IMR-90 (cell line): ENCODE measurements at regions not wholly inside any gene's neighbourhood (a gene's known extent, or its start where the extent isn't known, plus 50 kb on each side); places are given as distances from the start of the nearest gene placed in this dataset.

Experiments used
- ATAC-seq: fragments of 200-7000 bp; cut with Tn5 transposase; 2 replicates; pipeline ENCODE4 v1.9.1; 2020; ENCODE audit warnings: low read depth, mild to moderate bottlenecking, moderate library complexity
- BruUV-seq: library from RNA; stranded (reverse); fragments of 400-500 nt; replicated peaks from 2 replicates; lab custom pipeline; 2021; lab: Mats Ljungman, UMichigan
- CTCF ChIA-PET: fragments of 300-600 bp; formaldehyde crosslinking; extraction: SDS; loops from one replicate; lab custom pipeline; 2021; ENCODE audit warnings: antibody characterized with exemption; lab: Yijun Ruan, JAX
- POLR2A ChIA-PET: fragments of 300-600 bp; sonication (Branson Sonifier 250); formaldehyde crosslinking; loops from one replicate; lab custom pipeline; 2022; ENCODE audit warnings: antibody characterized with exemption; ENCODE audit not compliant: unreplicated experiment; lab: Charles Lee
- DNase-seq: peaks from one replicate; pipeline ENCODE4 v3.0.0; 2013
- H2AFZ ChIP-seq: replicated peaks from 2 replicates; pipeline ENCODE3; 2013; ENCODE audit warnings: low read length, mild to moderate bottlenecking; ENCODE audit not compliant: poor library complexity
- H2AK5ac ChIP-seq: 2 replicates; pipeline ENCODE4 v1.6.1; 2013; ENCODE audit warnings: low read depth, low read length, inconsistent platforms
- H2AK9ac ChIP-seq: replicated peaks from 2 replicates; pipeline ENCODE3; 2013; ENCODE audit warnings: mild to moderate bottlenecking, low read depth, low read length, moderate library complexity; ENCODE audit not compliant: poor library complexity
- H2BK120ac ChIP-seq: 2 replicates; pipeline ENCODE4 v1.6.1; 2013; ENCODE audit warnings: low read depth, low read length, inconsistent platforms
- H2BK15ac ChIP-seq: 3 replicates; pipeline ENCODE4 v1.6.1; 2013; ENCODE audit warnings: low read depth, low read length, inconsistent platforms
- H2BK20ac ChIP-seq: 2 replicates; pipeline ENCODE4 v1.6.1; 2013; ENCODE audit warnings: low read depth, mild to moderate bottlenecking, inconsistent platforms, low read length, moderate library complexity
- H2BK5ac ChIP-seq: 2 replicates; pipeline ENCODE4 v1.6.1; 2013; ENCODE audit warnings: mild to moderate bottlenecking, low read depth, low read length, inconsistent platforms; ENCODE audit not compliant: poor library complexity, severe bottlenecking
- H3K14ac ChIP-seq: replicated peaks from 2 replicates; pipeline ENCODE4 v1.6.1; 2013; ENCODE audit warnings: low read depth, low read length, inconsistent platforms
- H3K18ac ChIP-seq: 2 replicates; pipeline ENCODE4 v1.6.1; 2013; ENCODE audit warnings: low read depth, low read length, control low read depth
- H3K23ac ChIP-seq: 2 replicates; pipeline ENCODE4 v1.6.1; 2013; ENCODE audit warnings: low read depth, low read length, inconsistent platforms
- H3K27ac ChIP-seq: 2 replicates; pipeline ENCODE4 v1.5.1; 2013; ENCODE audit warnings: mild to moderate bottlenecking, control low read depth, low read length; ENCODE audit not compliant: insufficient read depth
- H3K27me3 ChIP-seq: 2 replicates; pipeline ENCODE4 v1.6.1; 2013; ENCODE audit warnings: low read length; ENCODE audit not compliant: control insufficient read depth, insufficient read depth
- H3K36me3 ChIP-seq: 2 replicates; pipeline ENCODE4 v1.6.1; 2013; ENCODE audit warnings: low read length, mixed read lengths; ENCODE audit not compliant: control insufficient read depth, insufficient read depth
- H3K4ac ChIP-seq: 2 replicates; pipeline ENCODE4 v1.6.1; 2013; ENCODE audit warnings: low read depth, low read length, inconsistent platforms
- H3K4me1 ChIP-seq: 2 replicates; pipeline ENCODE4 v1.6.1; 2013; ENCODE audit warnings: low read length, mixed read lengths; ENCODE audit not compliant: control insufficient read depth, insufficient read depth
- H3K4me2 ChIP-seq: 2 replicates; pipeline ENCODE4 v1.6.1; 2013; ENCODE audit warnings: low read depth, mild to moderate bottlenecking, control low read depth, low read length, moderate library complexity
- H3K4me3 ChIP-seq: 2 replicates; pipeline ENCODE4 v1.5.1; 2013; ENCODE audit warnings: low read depth, mild to moderate bottlenecking, control low read depth, low read length, moderate library complexity; ENCODE audit not compliant: insufficient read depth
- H3K56ac ChIP-seq: 2 replicates; pipeline ENCODE4 v1.6.1; 2013; ENCODE audit warnings: low read length, inconsistent platforms; ENCODE audit not compliant: insufficient read depth; ENCODE audit errors: extremely low read depth
- H3K79me1 ChIP-seq, 2 experiments: 2 replicates each; pipeline ENCODE4 v1.6.1; 2013; ENCODE audit warnings: low read length in 2 of 2, inconsistent platforms in 1 of 2, low read depth in 1 of 2
- H3K9ac ChIP-seq: 2 replicates; pipeline ENCODE4 v1.6.1; 2013; ENCODE audit warnings: low read depth, low read length, control low read depth
- H3K9me1 ChIP-seq: 2 replicates; pipeline ENCODE4 v1.6.1; 2013; ENCODE audit warnings: low read length, inconsistent platforms; ENCODE audit not compliant: insufficient read depth
- H3K9me3 ChIP-seq: 2 replicates; pipeline ENCODE4 v1.6.1; 2013; ENCODE audit warnings: low read length; ENCODE audit not compliant: control insufficient read depth, insufficient read depth
- H4K20me1 ChIP-seq: 2 replicates; pipeline ENCODE4 v1.6.1; 2013; ENCODE audit warnings: low read length, inconsistent platforms; ENCODE audit not compliant: insufficient read depth
- H4K5ac ChIP-seq: 2 replicates; pipeline ENCODE4 v1.6.1; 2013; ENCODE audit warnings: mild to moderate bottlenecking, low read depth, low read length, control low read depth
- H4K8ac ChIP-seq, 2 experiments: 2 replicates each; pipeline ENCODE4 v1.6.1; 2013; ENCODE audit warnings: low read depth in 2 of 2, low read length in 2 of 2, control low read depth in 1 of 2, inconsistent platforms in 1 of 2
- H4K91ac ChIP-seq: 2 replicates; pipeline ENCODE4 v1.6.1; 2013; ENCODE audit warnings: low read depth, low read length, inconsistent platforms; ENCODE audit not compliant: insufficient read depth
- CEBPB ChIP-seq: IDR thresholded peaks from 2 replicates; pipeline ENCODE4 v1.6.1; 2012; ENCODE audit warnings: low read depth, low read length, improper control_type of control experiment
- CHD1 ChIP-seq: IDR thresholded peaks from 2 replicates; pipeline ENCODE4 v1.6.1; 2012; ENCODE audit warnings: low read depth, low read length, improper control_type of control experiment
- FOS ChIP-seq: fragments of 150-350 bp; IDR thresholded peaks from 2 replicates; pipeline ENCODE4 v1.6.1; 2016; ENCODE audit warnings: low read depth, low read length
- MAFK ChIP-seq: IDR thresholded peaks from 2 replicates; pipeline ENCODE4 v1.6.1; 2012; ENCODE audit warnings: low read depth, low read length, improper control_type of control experiment
- MAZ ChIP-seq: IDR thresholded peaks from 2 replicates; pipeline ENCODE4 v1.6.1; 2012; ENCODE audit warnings: low read depth, mild to moderate bottlenecking, low read length, improper control_type of control experiment, moderate library complexity, borderline replicate concordance
- MXI1 ChIP-seq: IDR thresholded peaks from 2 replicates; pipeline ENCODE4 v1.6.1; 2012; ENCODE audit warnings: low read depth, mild to moderate bottlenecking, low read length, moderate library complexity, borderline replicate concordance
- NFE2L2 ChIP-seq: fragments of 150-350 bp; IDR thresholded peaks from 2 replicates; pipeline ENCODE4 v1.6.1; 2016; ENCODE audit warnings: low read depth, mild to moderate bottlenecking, low read length
- POLR2A ChIP-seq: IDR thresholded peaks from 2 replicates; pipeline ENCODE4 v1.6.1; 2012; ENCODE audit warnings: mild to moderate bottlenecking, low read depth, low read length
- RAD21 ChIP-seq: IDR thresholded peaks from 2 replicates; pipeline ENCODE4 v1.6.1; 2012; ENCODE audit warnings: low read length, improper control_type of control experiment
- RCOR1 ChIP-seq: IDR thresholded peaks from 2 replicates; pipeline ENCODE4 v1.6.1; 2012; ENCODE audit warnings: mild to moderate bottlenecking, low read length, improper control_type of control experiment; ENCODE audit not compliant: insufficient replicate concordance
- RFX5 ChIP-seq: IDR thresholded peaks from 2 replicates; pipeline ENCODE4 v1.8.0; 2012; ENCODE audit warnings: low read depth, mild to moderate bottlenecking, low read length, moderate library complexity
- WGBS, 2 experiments: methylation state at CpG; one replicate each; pipeline versions ENCODE4 v1.1.5 to v1.1.7; 2013; ENCODE audit warnings: missing lambda C conversion rate in 2 of 2; ENCODE audit not compliant: insufficient read length in 1 of 2; ENCODE audit errors: extremely low coverage in 2 of 2; 5-methylcytosine and 5-hydroxymethylcytosine counted together
- dilution Hi-C: fragments of 300-500 bp; cut with HindIII; formaldehyde crosslinking; loops from one replicate; pipeline ENCODE4 v1.14.3; 2018; ENCODE audit warnings: low sequenced_read_pairs; ENCODE audit not compliant: unreplicated experiment
- in situ Hi-C: fragments of 300-500 bp; cut with MboI; formaldehyde crosslinking; loops from 3 replicates; pipeline ENCODE4 v1.14.3; 2019; ENCODE audit warnings: low sequenced_read_pairs, inconsistent platforms, mixed read lengths
- intact Hi-C: fragments of 100-400 bp; cut with micrococcal nuclease; formaldehyde crosslinking; loops from 2 replicates; pipeline ENCODE4 v1.10.0; 2022
- TF ChIP-seq, protein P1 (sequence below): fragments of 150-350 bp; IDR thresholded peaks from 2 replicates; pipeline ENCODE4 v1.6.1; 2017; ENCODE audit warnings: mild to moderate bottlenecking, antibody characterized with exemption, low read length, low read depth
- TF ChIP-seq, protein P2 (sequence below): fragments of 150-350 bp; IDR thresholded peaks from 2 replicates; pipeline ENCODE4 v1.6.1; 2016; ENCODE audit warnings: low read depth, mild to moderate bottlenecking, low read length, moderate library complexity, borderline replicate concordance

DNA sequence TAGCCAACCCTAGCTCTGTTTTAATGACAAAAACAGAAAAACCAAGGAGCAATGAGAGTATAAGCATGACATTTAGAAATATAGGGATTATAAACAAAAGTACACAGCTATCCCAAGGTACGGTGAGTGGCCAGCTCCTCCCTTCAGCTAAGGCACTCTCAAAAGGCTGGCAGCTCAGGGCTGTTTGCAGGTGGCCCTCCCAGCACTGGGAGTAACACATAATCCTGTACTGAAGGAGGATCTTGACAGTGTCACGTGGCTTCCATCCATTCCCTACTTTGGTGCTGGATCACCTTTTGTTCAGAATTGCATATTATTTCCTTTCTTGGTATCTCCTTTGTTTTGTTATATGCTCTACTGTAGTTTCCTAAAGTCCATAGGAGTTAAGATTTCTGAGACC, 500.8 kb downstream of the KCNJ18 start:
- Histone ChIP-seq H3K18ac (no peak overlapping the region), H3K23ac (no peak overlapping the region), H3K14ac (no peak overlapping the region), H2AK5ac (no peak overlapping the region), H3K4me2 (no peak overlapping the region), H2AK9ac (no peak overlapping the region), H2AFZ (no peak overlapping the region), H4K91ac (no peak overlapping the region), H4K5ac (no peak overlapping the region), H3K9me3 (no peaks in the 10 kb centered on the region), H3K27ac (no peak overlapping the region), H3K9me1 (no peaks in the 10 kb centered on the region), H4K20me1 (no peaks in the 10 kb centered on the region), H3K4me3 (no peak overlapping the region), H3K4me1 (no peaks in the 10 kb centered on the region), H3K9ac (no peak overlapping the region), H2BK15ac (no peak overlapping the region), H4K8ac (no peak overlapping the region), H2BK20ac (no peak overlapping the region), H3K56ac (no peak overlapping the region), H3K79me1 (no peaks in the 10 kb centered on the region), H2BK120ac (no peak overlapping the region), H3K36me3 (no peaks in the 10 kb centered on the region), H2BK5ac (no peak overlapping the region), H3K4ac (no peak overlapping the region), H3K27me3 (no peaks in the 10 kb centered on the region)
- POLR2A ChIA-PET: no interaction called here
- intact Hi-C loops: no loop called here
- in situ Hi-C loops: no loop called here
- BruUV-seq: no TSS peak
- no CpG with 5 or more reads among the region's 2 CpGs for WGBS, 2 experiments
- DNase-seq: no peak
- no peak for ATAC-seq
- TF ChIP-seq FOS (no peak), NFE2L2 (no peak), MAZ (no peak), RCOR1 (no peak), MAFK (no peak), RFX5 (no peak), MXI1 (no peak), CHD1 (no peak), POLR2A (no peak), CEBPB (no peak), RAD21 (no peak)
- TF ChIP-seq, protein P1, sequence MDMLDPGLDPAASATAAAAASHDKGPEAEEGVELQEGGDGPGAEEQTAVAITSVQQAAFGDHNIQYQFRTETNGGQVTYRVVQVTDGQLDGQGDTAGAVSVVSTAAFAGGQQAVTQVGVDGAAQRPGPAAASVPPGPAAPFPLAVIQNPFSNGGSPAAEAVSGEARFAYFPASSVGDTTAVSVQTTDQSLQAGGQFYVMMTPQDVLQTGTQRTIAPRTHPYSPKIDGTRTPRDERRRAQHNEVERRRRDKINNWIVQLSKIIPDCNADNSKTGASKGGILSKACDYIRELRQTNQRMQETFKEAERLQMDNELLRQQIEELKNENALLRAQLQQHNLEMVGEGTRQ: no peak
- TF ChIP-seq, protein P2, sequence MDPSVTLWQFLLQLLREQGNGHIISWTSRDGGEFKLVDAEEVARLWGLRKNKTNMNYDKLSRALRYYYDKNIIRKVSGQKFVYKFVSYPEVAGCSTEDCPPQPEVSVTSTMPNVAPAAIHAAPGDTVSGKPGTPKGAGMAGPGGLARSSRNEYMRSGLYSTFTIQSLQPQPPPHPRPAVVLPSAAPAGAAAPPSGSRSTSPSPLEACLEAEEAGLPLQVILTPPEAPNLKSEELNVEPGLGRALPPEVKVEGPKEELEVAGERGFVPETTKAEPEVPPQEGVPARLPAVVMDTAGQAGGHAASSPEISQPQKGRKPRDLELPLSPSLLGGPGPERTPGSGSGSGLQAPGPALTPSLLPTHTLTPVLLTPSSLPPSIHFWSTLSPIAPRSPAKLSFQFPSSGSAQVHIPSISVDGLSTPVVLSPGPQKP: no peak
- dilution Hi-C loops: no loop called here
- CTCF ChIA-PET: no interaction called here
